Fibroblast of peridontal ligament (primary cell): ENCODE measurements at regions not wholly inside any gene's neighbourhood (a gene's known extent, or its start where the extent isn't known, plus 50 kb on each side); places are given as distances from the start of the nearest gene placed in this dataset.

Experiments
- DNase-seq: peaks from one replicate; pipeline ENCODE4 v3.0.0-alpha.2; 2010; ENCODE audit errors: extremely low read depth

DNA sequence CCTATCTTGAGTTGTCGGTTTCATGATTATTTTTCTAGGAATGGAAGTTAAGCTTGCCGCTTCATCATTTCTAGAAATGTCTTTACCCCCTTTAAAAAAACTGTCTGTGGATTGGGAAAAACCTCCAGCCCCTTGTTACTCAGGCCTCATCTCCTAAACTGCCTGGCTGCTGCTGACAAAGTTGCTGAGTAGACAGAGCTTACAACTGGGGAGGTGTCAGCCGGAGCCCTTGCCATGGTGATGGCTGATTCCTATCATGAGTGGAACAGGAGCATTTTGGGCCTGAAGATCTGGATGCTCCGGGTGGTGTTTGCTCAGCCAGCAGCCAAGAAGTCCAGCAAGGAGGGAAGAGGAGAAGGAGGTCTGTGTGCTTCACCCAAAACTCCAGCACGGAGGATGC is 243.3 kb downstream of the ENGASE start:
- DNase-seq, result no peak

DNA sequence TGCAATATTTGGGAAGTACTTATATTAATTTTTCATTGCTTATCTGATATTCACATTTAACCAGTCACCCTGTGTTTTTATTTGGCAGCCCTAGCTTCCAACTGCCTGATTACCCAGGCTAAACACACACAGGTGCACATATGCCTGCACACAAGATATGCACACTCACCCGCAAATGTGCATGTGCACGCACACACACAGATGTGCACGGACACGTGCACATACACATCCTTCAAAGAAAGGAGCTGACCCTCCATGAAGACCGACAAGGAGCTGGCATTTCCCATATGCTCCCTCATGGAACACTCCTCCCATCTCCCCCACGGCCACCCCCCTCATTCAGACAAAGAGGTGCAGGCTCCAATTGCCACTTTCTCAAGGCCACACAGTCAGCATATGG is 242.2 kb downstream of the ENGASE start:
- no peak for DNase-seq

DNA sequence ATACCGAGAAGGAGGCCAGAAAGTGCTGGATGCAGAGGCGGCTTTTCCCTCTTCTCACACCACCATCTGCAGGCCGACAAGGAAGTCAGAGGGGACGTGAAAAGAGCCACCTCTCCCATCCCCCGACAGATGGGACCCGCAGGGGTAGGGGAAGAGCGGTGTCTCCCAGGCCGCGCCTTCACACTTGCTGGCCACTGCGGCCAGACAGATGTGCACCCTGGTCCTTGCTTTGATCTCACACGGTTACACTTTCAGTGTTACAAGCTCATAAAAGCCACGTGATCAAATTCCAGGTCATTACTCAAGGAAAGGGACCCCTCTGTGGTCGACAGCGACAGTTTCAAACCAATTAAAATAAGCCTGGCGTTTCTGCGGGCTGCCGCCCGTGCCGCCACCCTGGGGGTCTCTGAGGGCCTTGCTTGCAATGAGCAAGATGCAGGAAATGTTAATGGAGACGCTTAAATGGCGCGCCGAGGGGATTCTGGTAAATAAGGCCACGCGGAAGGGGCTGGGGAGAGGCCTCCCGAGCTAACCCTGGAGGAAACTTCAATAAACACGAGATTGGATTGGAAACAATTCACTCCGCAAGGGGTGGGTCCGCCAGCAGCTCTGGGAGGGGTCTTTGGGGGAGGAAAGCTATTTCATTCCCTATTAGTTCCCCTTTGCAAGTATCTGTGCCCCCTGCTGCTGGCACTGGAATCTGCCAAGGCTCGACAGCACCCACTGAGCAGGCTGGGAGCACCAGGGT is 240.9 kb downstream of the ENGASE start:
- DNase-seq, result no peak

DNA sequence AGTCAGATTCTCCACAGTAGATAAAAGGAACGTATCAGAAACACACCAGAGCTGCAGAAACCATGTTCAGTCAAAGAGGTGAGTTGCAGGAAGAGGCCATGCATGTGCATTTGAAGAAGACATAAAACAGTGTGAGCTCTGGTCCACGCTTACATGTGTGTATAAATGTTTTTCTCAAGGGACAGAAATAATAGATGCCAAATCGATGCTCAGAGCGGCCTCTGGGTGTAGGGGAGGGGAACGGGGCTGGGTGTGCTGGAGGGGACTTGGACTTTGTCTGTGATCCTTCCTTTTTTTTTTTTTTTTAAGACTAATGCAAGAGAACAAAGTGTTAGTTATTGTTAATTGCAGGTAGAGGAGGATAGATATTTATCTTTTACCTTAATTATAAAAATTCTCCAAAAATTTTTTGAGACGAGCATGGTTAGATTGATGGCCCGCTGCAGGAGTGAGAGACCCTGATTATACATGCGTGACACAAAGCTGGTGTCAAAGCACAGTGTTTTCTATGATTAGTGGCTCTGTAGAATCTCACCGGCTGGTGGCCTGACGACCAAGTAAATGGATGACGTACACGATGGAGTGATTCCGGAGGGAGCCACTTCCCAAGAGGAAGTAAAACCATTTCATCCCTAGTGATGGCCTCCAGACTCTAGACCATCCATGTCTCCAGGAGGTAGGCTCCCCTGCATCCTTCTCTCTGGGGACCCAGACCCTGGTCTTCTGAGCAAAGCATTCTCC is 240.2 kb downstream of the ENGASE start:
- no peak for DNase-seq

DNA sequence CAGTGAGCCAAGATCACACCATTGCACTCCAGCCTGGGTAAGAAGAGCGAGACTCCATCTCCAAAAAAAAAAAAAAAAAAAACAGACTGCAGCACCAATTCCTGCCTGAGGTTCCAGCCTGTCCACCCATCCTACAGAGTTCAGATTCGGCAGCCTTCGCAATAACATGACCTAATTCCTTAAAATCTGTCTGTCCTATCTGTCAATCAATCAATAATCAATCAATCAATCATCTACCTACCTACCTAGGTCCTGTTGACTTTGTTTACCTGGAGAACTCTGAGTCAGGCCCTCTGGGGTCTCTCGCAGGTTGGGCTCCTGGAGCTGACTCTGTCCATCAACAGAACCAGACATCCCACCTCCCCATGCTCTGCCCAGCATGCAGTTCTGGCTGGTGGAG is 236.7 kb downstream of the ENGASE start:
- DNase-seq, result no peak

DNA sequence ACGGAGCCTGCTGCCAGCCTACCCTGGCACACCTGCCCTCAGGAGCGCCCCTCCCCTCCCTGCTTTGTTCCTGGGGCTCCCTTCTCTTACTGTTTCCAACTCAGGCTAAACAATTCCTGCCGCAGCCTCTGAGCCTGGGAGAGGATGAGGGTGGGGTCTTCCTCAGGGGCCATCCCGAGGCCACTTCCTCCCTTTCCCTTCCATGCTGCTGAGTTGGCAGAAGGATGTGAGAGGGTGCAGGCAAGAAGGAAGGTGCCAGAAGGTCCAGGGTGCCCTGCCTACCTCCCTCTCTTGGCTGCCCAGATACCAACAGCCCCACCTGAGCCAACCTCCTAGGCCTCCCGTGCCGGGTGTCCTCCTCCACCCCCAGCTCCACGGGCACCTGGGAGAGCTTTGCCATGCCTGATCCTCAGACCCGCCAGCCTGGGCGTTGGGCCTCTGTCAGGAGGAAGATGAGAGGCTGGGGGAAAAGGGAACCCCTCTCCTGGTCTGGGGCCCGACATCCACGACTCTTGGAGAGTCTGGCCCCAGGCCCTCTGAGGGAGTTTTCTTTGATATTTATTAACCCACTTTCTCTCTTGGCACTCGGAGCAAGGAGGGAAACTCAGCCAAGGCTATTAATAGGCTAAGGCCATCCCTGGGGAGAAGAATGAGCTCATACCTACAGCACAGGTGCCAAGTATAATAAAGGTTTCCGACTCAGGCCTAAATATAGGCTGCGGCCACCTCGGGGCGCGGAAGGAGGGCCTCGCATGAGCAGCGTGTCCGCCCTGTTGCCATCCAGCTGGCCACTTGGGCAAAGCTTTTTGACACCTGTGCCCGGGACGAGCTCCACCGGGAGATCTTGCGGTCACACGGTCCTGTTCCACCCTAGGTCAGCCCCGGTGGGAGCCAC is 232.0 kb downstream of the ENGASE start:
- no peak for DNase-seq

DNA sequence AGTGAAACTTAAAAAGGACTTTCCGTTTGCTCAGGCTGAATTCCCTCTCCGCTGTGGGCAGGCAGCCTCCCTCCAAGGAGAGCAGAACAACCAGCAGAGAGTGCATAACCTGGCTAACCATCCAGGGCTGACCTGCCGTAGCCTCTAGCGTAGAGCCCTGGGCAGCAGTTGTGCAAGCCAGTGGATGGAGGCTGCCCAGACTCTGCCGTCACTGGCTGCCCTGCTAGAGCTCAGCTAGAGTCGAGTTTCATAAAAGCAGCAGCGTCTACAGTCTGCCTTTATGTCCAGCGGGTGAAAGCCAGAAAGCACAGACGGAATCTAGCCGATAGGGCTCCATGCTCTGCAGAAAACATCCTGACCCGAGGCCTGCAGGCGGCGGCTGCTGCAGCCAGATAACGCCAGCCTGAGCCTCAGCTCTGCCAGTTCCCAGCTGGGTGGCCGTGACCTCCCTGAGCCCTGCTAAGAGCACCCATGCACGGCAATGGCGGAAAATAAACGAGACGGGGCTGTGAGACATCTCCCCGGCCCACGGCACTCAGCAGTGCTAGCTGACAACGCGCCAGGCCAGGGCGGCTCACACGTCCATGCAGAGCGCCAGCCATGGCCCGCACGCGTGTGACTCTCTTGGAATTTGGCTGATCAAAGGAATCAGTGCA is 231.3 kb downstream of the ENGASE start:
- DNase-seq, result peak; percentile 17

DNA sequence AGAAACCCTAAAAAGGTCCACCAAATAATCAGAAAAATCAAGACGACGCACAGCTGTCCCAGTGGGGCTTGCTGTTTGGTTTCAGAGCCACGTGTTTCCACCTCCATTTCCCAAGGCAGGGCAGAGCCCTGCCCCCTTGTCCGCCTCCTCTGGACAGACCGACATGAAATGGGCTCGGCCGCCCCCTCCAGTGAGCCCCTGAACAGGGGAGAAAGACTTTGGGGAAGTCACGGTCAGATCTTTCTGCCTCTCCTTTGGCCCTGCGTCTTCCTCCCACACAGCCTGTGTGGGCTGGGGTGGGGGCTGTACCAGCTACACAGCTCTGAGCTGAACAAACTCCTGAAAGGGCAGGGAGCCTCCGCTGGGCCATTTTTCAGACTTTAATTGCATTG is 230.7 kb downstream of the ENGASE start:
- DNase-seq, result no peak

DNA sequence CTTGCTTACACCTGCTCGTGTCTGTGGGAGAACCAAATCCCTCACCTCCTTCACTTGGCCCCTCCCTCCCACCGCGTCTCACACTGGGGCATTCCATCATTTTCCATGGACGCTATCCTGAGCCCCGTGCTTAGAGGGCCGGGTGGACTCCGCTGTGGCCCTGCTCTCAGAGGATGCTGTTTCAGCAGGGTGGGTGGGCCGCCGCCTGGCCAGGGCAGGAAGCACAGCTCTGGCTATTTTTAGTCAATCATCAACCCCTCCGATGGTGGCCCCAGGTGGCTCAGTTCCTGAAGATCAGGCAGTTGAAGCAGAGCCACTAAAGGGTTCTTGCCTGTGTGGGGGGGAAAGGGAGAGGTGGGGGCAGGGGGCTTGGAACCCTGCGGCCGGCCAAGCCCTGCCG is 230.3 kb downstream of the ENGASE start:
- DNase-seq, result no peak

DNA sequence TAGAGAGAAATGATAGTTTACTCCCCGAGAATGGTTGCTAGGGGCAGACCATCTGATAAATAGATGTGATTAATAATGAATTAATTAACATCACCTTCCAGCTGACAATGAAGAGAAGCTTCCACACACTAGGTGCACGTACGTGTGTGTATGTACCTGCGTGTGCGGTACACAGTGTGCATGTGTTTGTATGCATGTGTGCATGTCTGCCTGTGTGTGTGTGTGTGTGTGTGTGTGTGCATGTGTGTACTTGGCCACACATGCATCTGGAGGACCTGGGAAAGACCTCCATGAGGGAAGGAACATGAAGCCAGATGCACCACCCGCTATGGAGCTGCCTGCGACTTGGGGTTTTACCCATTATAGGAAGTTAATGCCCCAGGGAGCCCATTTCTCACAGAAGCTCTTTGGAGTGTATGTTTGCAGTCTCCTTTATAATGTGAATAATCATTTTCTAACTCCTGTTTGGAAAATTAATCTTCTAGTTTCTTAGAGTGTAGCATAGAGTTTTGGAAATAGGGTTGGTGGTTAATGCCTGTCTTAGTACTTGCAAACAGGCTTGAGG is 229.1 kb downstream of the ENGASE start:
- DNase-seq, result no peak

DNA sequence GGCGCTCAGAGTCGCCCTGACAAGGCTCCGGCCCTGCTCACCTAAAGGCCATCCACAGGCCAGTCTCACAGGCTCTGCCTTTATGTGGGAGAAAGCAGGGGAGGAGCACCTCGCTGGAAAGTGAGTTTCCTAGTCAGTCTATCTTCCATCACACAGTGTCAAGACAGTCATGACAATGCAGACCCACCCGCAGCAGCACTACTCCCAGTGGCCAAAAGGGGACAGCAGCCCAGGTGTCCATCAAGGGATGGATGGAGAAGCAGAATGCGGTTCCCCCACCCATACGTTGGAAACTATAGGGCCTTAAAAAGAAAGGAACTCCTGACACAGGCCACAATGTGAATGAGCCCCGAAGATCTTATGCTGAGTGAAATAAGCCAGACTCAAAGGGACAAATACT is 226.8 kb downstream of the ENGASE start:
- DNase-seq, result no peak

DNA sequence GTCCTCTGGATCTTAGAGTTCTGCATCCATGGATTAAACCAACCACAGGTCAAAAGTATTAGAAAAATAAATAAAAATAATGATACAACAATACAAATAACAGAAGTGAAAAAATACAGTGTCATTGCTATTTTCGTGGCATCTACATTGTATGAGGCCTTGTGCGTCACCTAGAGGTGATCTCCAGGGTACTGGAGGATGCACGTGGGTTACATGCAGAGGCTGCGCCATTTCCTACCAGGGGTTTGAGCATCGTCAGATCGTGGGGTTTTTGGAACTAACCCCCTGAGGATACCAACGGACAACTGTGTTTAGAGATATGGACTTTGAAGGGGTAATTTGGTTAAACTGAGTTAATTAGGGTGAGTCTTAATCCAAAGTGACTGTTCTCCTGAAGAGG is 224.7 kb downstream of the ENGASE start:
- no peak for DNase-seq

DNA sequence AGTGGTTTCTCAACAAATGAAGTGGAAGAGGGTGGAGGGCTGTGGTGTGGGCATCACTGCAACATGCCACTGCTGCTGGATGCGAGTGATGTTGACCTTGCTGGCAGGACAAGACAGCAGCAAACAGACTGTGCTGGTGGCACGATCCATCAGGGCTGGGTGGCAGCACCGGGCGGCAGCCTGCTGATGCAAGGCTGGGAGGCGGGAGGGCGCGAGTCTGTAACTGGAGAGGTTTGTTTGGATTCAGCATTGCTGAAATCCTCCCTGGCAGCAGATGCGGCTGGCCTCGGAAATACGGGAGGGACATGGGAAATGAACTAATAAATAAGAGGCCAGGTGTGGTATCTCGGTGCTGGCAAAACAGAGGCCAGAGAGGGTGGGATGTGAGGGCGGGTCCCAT is 224.2 kb downstream of the ENGASE start:
- DNase-seq, result no peak

DNA sequence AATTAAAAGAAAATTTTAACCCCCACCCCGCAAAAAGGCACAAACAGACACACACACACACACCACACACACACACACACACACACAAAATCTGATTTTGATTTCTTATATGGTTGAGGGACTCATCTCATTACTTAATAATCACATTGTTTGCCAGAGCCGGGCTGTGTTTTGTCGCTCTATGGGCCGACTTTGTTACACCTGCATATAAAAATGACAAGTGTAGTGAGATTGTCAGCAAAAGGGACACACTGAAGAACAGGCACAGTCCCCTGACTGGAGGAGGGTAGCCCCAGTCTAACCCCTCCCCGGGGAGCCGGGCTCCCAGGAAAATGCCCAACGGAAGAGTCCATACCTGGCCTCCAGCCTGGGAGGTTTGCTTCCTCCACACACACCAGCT is 221.6 kb downstream of the ENGASE start:
- DNase-seq, result no peak

DNA sequence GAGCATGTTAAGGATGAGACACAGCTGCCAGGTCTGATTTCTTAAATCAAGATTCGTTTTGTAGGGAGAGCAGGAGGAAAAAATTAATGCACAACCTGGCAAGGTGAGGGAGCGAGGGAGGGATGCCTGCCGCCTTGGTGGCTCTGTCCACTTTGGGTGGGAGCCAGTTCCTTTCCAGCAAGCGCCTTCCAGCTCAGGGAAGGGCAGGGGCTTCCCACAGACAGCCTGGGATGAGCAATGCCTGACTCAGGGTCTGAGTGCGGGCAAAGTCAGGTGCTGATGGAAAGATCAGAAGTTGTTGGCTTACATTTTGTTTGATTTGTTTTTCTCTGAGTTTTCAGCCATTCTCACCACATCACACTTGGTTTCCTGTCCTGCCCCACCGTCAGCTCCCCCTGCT is 220.7 kb downstream of the ENGASE start:
- no peak for DNase-seq

DNA sequence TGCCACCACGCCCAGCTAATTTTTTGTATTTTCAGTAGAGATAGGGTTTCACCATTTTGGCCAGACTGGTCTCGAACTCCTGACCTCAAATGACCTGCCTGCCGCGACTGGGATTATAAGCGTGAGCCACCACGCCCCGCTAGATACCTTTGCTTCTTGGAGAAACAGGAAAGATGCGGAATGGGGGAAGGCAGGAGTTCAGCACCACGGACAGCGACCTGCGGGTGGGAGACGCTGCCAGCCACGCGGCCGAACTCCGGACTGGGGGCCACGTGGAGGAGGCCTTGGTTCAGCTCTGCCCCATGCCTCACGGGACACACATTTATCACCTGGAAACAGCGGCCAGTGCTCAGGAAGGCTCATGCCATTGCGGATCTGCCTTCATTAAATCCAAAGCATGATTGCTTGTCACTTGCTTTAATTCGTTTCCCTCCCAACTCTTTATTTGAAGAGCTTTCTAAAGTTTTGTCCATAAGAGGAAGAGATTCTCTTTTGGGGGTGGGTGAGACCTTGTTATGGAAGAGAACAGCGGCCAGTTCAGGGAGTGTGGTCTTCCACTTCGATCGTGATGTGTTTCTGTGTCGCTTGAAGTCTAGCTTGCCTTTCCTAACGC is 219.9 kb downstream of the ENGASE start:
- peak; percentile 3 for DNase-seq

DNA sequence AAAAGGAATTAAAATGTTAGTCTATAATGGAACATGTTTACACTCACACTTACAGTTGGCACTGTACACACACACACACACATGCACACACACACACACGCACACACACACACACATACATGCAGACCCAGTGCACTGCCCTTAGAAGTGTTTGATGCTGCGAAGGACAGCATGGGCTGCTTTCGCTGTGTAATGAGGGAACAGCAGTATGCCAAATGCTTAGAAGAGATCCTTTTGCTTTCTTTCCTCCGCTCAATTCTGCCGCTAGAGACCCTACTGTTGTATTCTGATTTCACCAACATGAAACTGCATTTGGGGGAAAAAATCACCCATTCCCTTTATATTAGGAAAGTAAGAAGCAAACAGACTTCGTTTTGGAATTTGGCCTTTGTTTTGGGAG is 217.9 kb downstream of the ENGASE start:
- DNase-seq, result no peak

DNA sequence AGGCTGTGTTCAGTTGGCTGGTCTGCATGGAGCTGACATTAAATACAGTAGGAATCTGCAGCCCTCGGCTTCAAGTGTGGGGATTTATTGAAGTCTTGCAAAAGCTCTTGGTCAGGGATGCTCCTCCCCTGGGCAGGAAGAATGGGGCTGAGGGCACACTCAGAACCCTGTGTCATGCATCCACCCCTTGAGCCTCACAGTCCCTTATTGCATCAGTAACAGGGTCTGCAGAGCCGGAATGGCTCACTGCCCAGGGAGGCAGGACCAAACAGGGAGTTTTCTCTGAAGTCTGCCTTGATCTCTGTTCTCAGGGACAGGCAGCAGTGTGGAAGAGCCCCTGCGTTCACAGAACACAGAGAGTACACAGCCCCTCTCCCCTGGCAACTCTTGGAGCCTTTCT is 216.8 kb downstream of the ENGASE start:
- DNase-seq, result no peak

DNA sequence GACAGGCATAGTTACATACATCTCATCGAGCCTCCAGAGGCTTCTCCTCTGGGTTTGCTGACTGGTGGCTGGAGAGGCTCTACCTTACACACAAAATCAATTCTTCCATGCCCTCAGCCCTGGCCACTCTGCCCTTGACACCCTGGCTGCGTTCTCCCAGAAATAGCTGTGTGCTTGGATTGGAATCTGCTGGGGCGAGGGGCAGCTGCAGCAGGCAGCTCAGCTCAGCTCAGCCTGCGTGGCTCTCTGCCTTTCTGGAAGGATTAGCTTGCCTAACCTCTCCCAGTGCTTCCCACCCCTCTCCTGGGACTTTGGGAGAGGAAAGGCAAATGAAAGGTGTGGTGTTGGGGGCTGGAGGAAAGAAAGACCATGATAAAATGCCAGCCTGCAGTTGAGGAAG is 216.1 kb downstream of the ENGASE start:
- DNase-seq, result no peak

DNA sequence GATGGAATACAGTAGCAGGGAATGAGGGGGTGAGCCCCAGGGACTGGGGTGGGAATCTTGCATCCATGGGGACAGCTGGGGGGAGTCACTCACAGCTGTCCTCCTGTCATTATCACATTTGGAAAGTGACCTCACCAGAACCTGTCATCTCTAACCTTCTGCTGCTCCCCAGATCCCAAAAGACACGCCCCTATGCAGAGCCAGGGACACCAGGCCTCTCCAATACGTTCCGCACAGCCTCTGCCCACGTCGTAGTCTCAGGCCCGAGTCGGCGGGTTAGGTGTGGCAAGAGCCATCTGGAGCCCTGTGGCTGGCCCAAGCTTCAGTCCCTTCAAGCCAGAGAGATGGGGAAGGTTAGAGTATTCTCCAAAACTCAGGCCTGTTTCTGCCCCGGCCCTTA is 214.3 kb downstream of the ENGASE start:
- no peak for DNase-seq

DNA sequence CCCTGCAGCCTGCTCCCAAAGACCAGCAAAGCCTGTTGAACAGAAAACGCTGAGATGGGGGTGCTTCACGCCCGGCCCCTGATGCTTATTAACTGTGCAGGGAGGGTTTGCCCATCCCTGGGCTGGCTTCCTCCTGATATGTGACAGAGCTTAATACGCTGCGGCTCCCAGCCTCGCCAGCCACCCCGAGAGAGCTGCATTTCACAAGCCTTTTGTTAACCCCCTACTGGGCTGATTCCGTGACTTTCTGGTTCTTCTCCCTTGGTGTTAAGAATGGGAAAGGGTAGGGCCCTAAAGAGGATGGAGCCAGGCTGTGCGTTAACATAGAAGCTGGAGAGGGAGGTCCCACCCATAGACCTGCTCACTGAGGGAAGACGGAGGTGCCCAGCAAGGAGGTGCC is 211.8 kb downstream of the ENGASE start:
- DNase-seq, result no peak
